HCT116 (cell line): ENCODE measurements at regions not wholly inside any gene's neighbourhood (a gene's known extent, or its start where the extent isn't known, plus 50 kb on each side); places are given as distances from the start of the nearest gene placed in this dataset.

Experiments
- ATAC-seq: fragments of 200-7000 bp; cut with Tn5 transposase; 2 replicates; pipeline ENCODE4 v1.9.1; 2020; ENCODE audit warnings: mild to moderate bottlenecking, moderate library complexity
- BruUV-seq: library from RNA; stranded (reverse); fragments of 400-500 nt; replicated peaks from 2 replicates; lab custom pipeline; 2021; lab: Mats Ljungman, UMichigan
- CTCF ChIA-PET: fragments of 300-600 bp; sonication (Branson Sonifier 250); formaldehyde crosslinking; loops from one replicate; lab custom pipeline; 2021; ENCODE audit warnings: antibody characterized with exemption; lab: Charles Lee
- POLR2A ChIA-PET: fragments of 300-600, 350-600 bp; sonication (Branson Sonifier 250); formaldehyde crosslinking; loops from one replicate; lab custom pipeline; 2021; ENCODE audit warnings: antibody characterized with exemption; lab: Charles Lee
- RAD21 ChIA-PET, 2 experiments: fragments of 300-600 bp; sonication (Branson Sonifier 250); formaldehyde crosslinking; loops; one replicate each; lab custom pipeline; 2023; ENCODE audit warnings: low total read pairs in 2 of 2; ENCODE audit not compliant: uncharacterized antibody in 2 of 2, unreplicated experiment in 2 of 2, low non-redundant PET in 1 of 2; lab: Charles Lee
- DNase-seq: peaks from one replicate; pipeline ENCODE4 v3.0.0-alpha.2; 2010; ENCODE audit warnings: low read depth, low spot score
- H2AFZ ChIP-seq: fragments of 200-600 bp; shearing (Covaris generic), sonication (generic); 2 replicates; pipeline ENCODE4 v1.6.1; 2017; ENCODE audit warnings: low read depth, mixed run types, mixed read lengths, antibody characterized with exemption, low read length; ENCODE audit not compliant: poor library complexity, severe bottlenecking
- H3K27ac ChIP-seq: 2 replicates; pipeline ENCODE4 v1.5.1; 2012; ENCODE audit warnings: low read depth, low read length
- H3K27me3 ChIP-seq: fragments of 200-600 bp; sonication (generic); 2 replicates; pipeline ENCODE4 v1.6.1; 2016; ENCODE audit warnings: mixed run types, low read length, mixed read lengths; ENCODE audit not compliant: insufficient read depth
- H3K36me3 ChIP-seq, 2 experiments: fragments of 200-500 bp in 1 of 2; fragments of 200-600 bp in 1 of 2; sonication (Bioruptor generic) in 1 of 2; sonication (generic) in 1 of 2; 2 replicates each; pipeline versions ENCODE4 v1.5.1 to v1.6.1; 2014 to 2016; ENCODE audit warnings: low read length in 2 of 2, inconsistent platforms in 1 of 2, mixed read lengths in 1 of 2, mixed run types in 1 of 2; ENCODE audit not compliant: insufficient read depth in 2 of 2, control insufficient read depth in 1 of 2
- H3K4me1 ChIP-seq, 2 experiments: fragments of 200-600 bp in 1 of 2; sonication (generic) in 1 of 2; 2 replicates each; pipeline versions ENCODE4 v1.5.1 to v1.6.1; 2012 to 2017; ENCODE audit warnings: low read length in 2 of 2, inconsistent platforms in 1 of 2, mild to moderate bottlenecking in 1 of 2, mixed read lengths in 1 of 2, mixed run types in 1 of 2, moderate library complexity in 1 of 2; ENCODE audit not compliant: insufficient read depth in 2 of 2, control insufficient read depth in 1 of 2
- H3K4me2 ChIP-seq: fragments of 200-600 bp; sonication (generic); 2 replicates; pipeline ENCODE4 v1.6.1; 2017; ENCODE audit warnings: mixed run types, low read length, mixed read lengths
- H3K4me3 ChIP-seq, 2 experiments: fragments of 200-600 bp in 1 of 2; sonication (generic) in 1 of 2; replicated peaks in 1 of 2; 2 replicates each; pipeline ENCODE4 v1.5.1; 2011 to 2016; ENCODE audit warnings: low read length in 2 of 2, control low read depth in 1 of 2, low read depth in 1 of 2, mild to moderate bottlenecking in 1 of 2, mixed read lengths in 1 of 2, mixed run types in 1 of 2
- H3K79me2 ChIP-seq: fragments of 200-600 bp; sonication (generic); 2 replicates; pipeline ENCODE4 v1.6.1; 2017; ENCODE audit warnings: mild to moderate bottlenecking, mixed run types, low read length, moderate library complexity, mixed read lengths; ENCODE audit not compliant: insufficient read depth
- H3K9ac ChIP-seq: fragments of 200-600 bp; sonication (generic); 2 replicates; pipeline ENCODE4 v1.6.1; 2016; ENCODE audit warnings: low read length, mixed read lengths
- H3K9me2 ChIP-seq: fragments of 200-600 bp; sonication (generic), shearing (Covaris generic); 2 replicates; pipeline ENCODE4 v1.6.1; 2017; ENCODE audit warnings: mixed run types, mild to moderate bottlenecking, moderate library complexity; ENCODE audit not compliant: insufficient read depth
- H3K9me3 ChIP-seq, 2 experiments: fragments of 200-500 bp in 1 of 2; fragments of 200-600 bp in 1 of 2; sonication (Bioruptor generic) in 1 of 2; sonication (generic) in 1 of 2; 2 replicates each; pipeline ENCODE4 v1.6.1; 2014 to 2017; ENCODE audit warnings: low read length in 2 of 2, mixed read lengths in 2 of 2, inconsistent platforms in 1 of 2, low read depth in 1 of 2, mild to moderate bottlenecking in 1 of 2, mixed run types in 1 of 2, moderate library complexity in 1 of 2; ENCODE audit not compliant: control insufficient read depth in 1 of 2, insufficient read depth in 1 of 2
- H4K20me1 ChIP-seq: fragments of 200-600 bp; sonication (generic), shearing (Covaris generic); 2 replicates; pipeline ENCODE4 v1.6.1; 2017; ENCODE audit warnings: mixed run types, mild to moderate bottlenecking, moderate library complexity; ENCODE audit not compliant: insufficient read depth
- ATF3 ChIP-seq: IDR thresholded peaks from 2 replicates; pipeline ENCODE4 v1.6.1; 2012
- CBX3 ChIP-seq: IDR thresholded peaks from 2 replicates; pipeline ENCODE4 v1.6.1; 2012; ENCODE audit warnings: low read depth
- CTCF ChIP-seq, 3 experiments: fragments of 200-600 bp in 1 of 3; sonication (generic) in 1 of 3; IDR thresholded peaks in 2 of 3; conservative IDR thresholded peaks in 1 of 3; 2 replicates each; pipeline ENCODE4 v1.5.1; 2012 to 2017; ENCODE audit warnings: low read depth in 2 of 3, low read length in 2 of 3, antibody characterized with exemption in 1 of 3, borderline replicate concordance in 1 of 3, control low read depth in 1 of 3, mild to moderate bottlenecking in 1 of 3, mixed read lengths in 1 of 3, mixed run types in 1 of 3, moderate library complexity in 1 of 3; ENCODE audit not compliant: insufficient read depth in 1 of 3
- EGR1 ChIP-seq: IDR thresholded peaks from 2 replicates; pipeline ENCODE4 v1.6.1; 2012; ENCODE audit warnings: low read depth
- EZH2 ChIP-seq: fragments of 200-600 bp; sonication (generic); IDR thresholded peaks from 2 replicates; pipeline ENCODE4 v1.6.1; 2017; ENCODE audit warnings: antibody characterized with exemption, mixed run types
- POLR2A ChIP-seq: IDR thresholded peaks from 2 replicates; pipeline ENCODE4 v1.7.0; 2011; ENCODE audit warnings: borderline replicate concordance; ENCODE audit not compliant: insufficient read depth, insufficient read length; ENCODE audit errors: extremely low read depth
- REST ChIP-seq: IDR thresholded peaks from 2 replicates; pipeline ENCODE4 v1.6.1; 2012; ENCODE audit warnings: low read depth
- SIN3A ChIP-seq: IDR thresholded peaks from 2 replicates; pipeline ENCODE4 v1.6.1; 2012; ENCODE audit warnings: low read depth
- TCF7L2 ChIP-seq: IDR thresholded peaks from 2 replicates; pipeline ENCODE4 v1.7.0; 2011; ENCODE audit warnings: borderline replicate concordance, inconsistent platforms; ENCODE audit not compliant: insufficient read depth, insufficient read length; ENCODE audit errors: extremely low read depth
- YY1 ChIP-seq: IDR thresholded peaks from 2 replicates; pipeline ENCODE4 v1.6.1; 2011; ENCODE audit warnings: low read length, low read depth, moderate library complexity, mild to moderate bottlenecking; ENCODE audit not compliant: insufficient replicate concordance; ENCODE audit errors: extremely low read depth
- ZFX ChIP-seq: fragments of 450-650 bp; IDR thresholded peaks from 2 replicates; pipeline ENCODE4 v1.6.1; 2017
- ZNF274 ChIP-seq: fragments of 200-500 bp; sonication (Bioruptor generic); IDR thresholded peaks from 2 replicates; pipeline ENCODE4 v1.6.1; 2014; ENCODE audit warnings: mild to moderate bottlenecking, low read depth, low read length, inconsistent platforms
- intact Hi-C: fragments of 100-400 bp; cut with micrococcal nuclease; formaldehyde crosslinking; loops from 2 replicates; pipeline ENCODE4 v1.10.0; 2022

GRCh38 chr20:53660078-53660909 lies 66.7 kb upstream of the ZNF217 start (continued):
- TF ChIP-seq CTCF (IDR thresholded peaks at IDR 0.05 in 2 of 3, conservative IDR thresholded peaks at IDR 0.05 in 1 of 3; ENCODE audit: borderline replicate concordance in 1 of 3, insufficient read depth in 1 of 3, low read depth in 2 of 3, low read length in 2 of 3): no peak
- TF ChIP-seq ZNF274: no peak

GRCh38 chr20:53658973-53659372 lies 65.3 kb upstream of the ZNF217 start:
- H3K79me2 ChIP-seq: no peaks in the 10 kb centered on the region
- TF ChIP-seq POLR2A: no peak
- TF ChIP-seq EZH2: no peak
- TF ChIP-seq EGR1: no peak
- no peak for TF ChIP-seq ATF3
- TF ChIP-seq TCF7L2: no peak
- no peak for TF ChIP-seq REST
- no peak for TF ChIP-seq SIN3A
- no peak for TF ChIP-seq YY1
- TF ChIP-seq ZFX: no peak
- no peak for TF ChIP-seq CBX3
- ChIA-PET POLR2A (no interaction called here), RAD21 (no interaction called here), CTCF (no interaction called here)
- ATAC-seq (no peak), DNase-seq (no peak)
- no peak overlapping the region for H3K4me3 ChIP-seq
- no peaks in the 10 kb centered on the region for H3K9me2 ChIP-seq
- no peak overlapping the region for H3K4me2 ChIP-seq
- peak overlapping the region; percentile 2 for H2AFZ ChIP-seq
- intact Hi-C loops: no loop called here
- H3K36me3 ChIP-seq: no peaks in the 10 kb centered on the region
- no peaks in the 10 kb centered on the region for H3K27me3 ChIP-seq
- no peaks in the 10 kb centered on the region for H4K20me1 ChIP-seq
- H3K9me3 ChIP-seq: no peaks in the 10 kb centered on the region
- no TSS peak for BruUV-seq
- peaks cover 3 to 20% of the 10 kb centered on the region in 2 experiments; a peak in 3 of 4 replicates for H3K4me1 ChIP-seq
- no peak overlapping the region for H3K9ac ChIP-seq
- no peak overlapping the region for H3K27ac ChIP-seq
